ENCODE measurements at regions not wholly inside any gene's neighbourhood (a gene's known extent, or its start where the extent isn't known, plus 50 kb on each side); places are given as distances from the start of the nearest gene placed in this dataset.
A peak's percentile ranks its signal among the peaks of the same experiment; 100 is the strongest.

DNA sequence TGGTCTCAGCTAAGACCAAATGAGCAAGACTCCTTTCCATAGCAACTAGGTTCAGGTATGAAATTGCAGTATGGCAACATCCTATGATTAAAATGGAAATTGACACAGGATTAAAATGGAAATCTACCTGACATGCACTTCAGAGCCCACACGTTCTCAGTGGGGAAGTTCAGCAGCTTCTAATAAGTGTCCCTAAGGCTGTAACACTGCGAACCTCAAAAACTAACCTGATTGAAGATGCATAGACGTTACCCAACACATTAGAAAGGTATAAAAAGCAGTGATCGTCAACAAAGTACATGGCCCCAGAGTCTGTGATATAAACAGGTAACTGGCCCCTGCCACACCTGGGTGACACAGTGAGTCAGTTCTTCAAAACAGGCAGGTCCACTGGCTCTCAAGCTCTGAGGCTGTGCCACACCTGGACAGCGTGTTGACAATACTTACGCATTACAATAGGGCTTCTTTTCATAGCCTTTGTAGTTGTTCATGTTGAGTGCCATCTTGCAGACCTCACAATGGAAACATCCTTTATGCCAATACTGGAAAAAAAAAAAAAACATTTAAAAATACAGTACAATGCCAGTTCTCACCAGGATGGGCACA, 274.9 kb upstream of the NEBL start:
- peaks cover 0 to 12% (median 8%) of the 10 kb centered on the region in 5 donors for H3K4me1 ChIP-seq (ENCODE audit: control insufficient read depth in 5 of 5, insufficient read depth in 5 of 5, low read length in 5 of 5)
- no peak overlapping the region for H3K4me3 ChIP-seq
- H3K27ac ChIP-seq (ENCODE audit: low read depth in 1 of 2, low read length in 1 of 2) = peak overlapping the region in 1 of 2 donors; percentile 85
- no peak for ATAC-seq (ENCODE audit: insufficient read depth, low FRiP score)
- no peaks in the 10 kb centered on the region for H3K27me3 ChIP-seq (ENCODE audit: control insufficient read depth in 3 of 3, insufficient read depth in 3 of 3, low read length in 2 of 3)
- H3K9ac ChIP-seq (ENCODE audit: insufficient read depth in 1 of 2, low read length in 2 of 2) = no peak overlapping the region
- H3K9me3 ChIP-seq (ENCODE audit: control insufficient read depth in 4 of 4, insufficient read depth in 3 of 4, low read length in 3 of 4) = no peaks in the 10 kb centered on the region
- 68 to 84% methylated on average over 6 of the region's 6 CpGs for WGBS, 2 donors
- peaks cover 0 to 4% (median 0%) of the 10 kb centered on the region in 4 donors for H3K36me3 ChIP-seq (ENCODE audit: control insufficient read depth in 4 of 4, insufficient read depth in 4 of 4, low read length in 4 of 4)
- TF ChIP-seq CTCF (IDR thresholded peaks at IDR 0.05; ENCODE audit: control extremely low read depth, extremely low read depth) = no peak
- DNase-seq = no peak

DNA sequence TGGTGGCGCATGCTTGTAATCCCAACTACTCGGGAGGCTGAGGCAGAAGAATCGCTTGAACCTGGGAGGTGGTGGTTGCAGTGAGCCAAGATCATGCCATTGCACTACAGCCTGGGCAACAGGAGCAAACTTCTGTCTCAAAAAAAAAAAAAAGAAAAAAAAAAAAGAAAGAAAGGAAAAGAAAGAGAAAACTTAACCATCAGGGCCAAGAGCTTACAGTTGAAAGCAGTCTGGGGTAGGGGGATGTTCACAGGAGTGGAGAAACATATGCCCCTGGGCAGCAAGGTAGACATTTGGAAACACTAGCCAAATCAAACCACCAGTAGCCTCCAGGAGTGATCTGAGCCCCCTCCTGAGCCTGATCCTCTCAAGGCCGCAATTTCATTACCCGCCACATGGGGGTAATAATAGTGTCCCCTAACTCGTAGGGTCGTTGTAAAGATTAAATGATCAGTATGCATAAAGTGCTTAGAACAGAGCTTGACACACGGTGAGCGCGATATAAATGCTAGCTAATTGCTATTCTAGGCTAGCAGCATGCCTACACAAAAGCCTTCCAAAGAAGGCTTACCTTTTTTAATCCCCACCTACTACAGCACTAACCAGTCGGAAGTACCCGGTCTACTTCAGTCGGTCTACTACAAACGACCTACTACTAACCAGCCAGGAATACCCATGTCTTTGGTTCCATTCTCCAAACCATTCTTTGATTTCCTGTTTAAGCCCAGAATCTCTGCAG, 274.3 kb upstream of the NEBL start:
- Histone ChIP-seq H3K9me3 (ENCODE audit: control insufficient read depth in 4 of 4, insufficient read depth in 3 of 4, low read length in 3 of 4) (no peaks in the 10 kb centered on the region), H3K9ac (ENCODE audit: insufficient read depth in 1 of 2, low read length in 2 of 2) (no peak overlapping the region), H3K27me3 (ENCODE audit: control insufficient read depth in 3 of 3, insufficient read depth in 3 of 3, low read length in 2 of 3) (no peaks in the 10 kb centered on the region), H3K27ac (ENCODE audit: low read depth in 1 of 2, low read length in 1 of 2) (no peak overlapping the region), H3K36me3 (ENCODE audit: control insufficient read depth in 4 of 4, insufficient read depth in 4 of 4, low read length in 4 of 4) (peaks cover 0 to 4% (median 0%) of the 10 kb centered on the region in 4 donors), H3K4me3 (no peak overlapping the region), H3K4me1 (ENCODE audit: control insufficient read depth in 5 of 5, insufficient read depth in 5 of 5, low read length in 5 of 5) (peaks cover 0 to 12% (median 8%) of the 10 kb centered on the region in 5 donors)
- ATAC-seq (ENCODE audit: insufficient read depth, low FRiP score) = no peak
- 81 to 87% methylated on average over 14 of the region's 14 CpGs for WGBS, 2 donors
- no peak for DNase-seq
- no peak for TF ChIP-seq CTCF (IDR thresholded peaks at IDR 0.05; ENCODE audit: control extremely low read depth, extremely low read depth)

GRCh38 chr10:21170216-21170615, 273.1 kb upstream of the NEBL start:
- TF ChIP-seq CTCF (IDR thresholded peaks at IDR 0.05; ENCODE audit: control extremely low read depth, extremely low read depth) = no peak
- H3K36me3 ChIP-seq (ENCODE audit: control insufficient read depth in 4 of 4, insufficient read depth in 4 of 4, low read length in 4 of 4) = peaks cover 0 to 4% (median 0%) of the 10 kb centered on the region in 4 donors
- DNase-seq (no peak), ATAC-seq (ENCODE audit: insufficient read depth, low FRiP score) (no peak)
- peaks cover 0 to 12% (median 8%) of the 10 kb centered on the region in 5 donors for H3K4me1 ChIP-seq (ENCODE audit: control insufficient read depth in 5 of 5, insufficient read depth in 5 of 5, low read length in 5 of 5)
- no peaks in the 10 kb centered on the region for H3K27me3 ChIP-seq (ENCODE audit: control insufficient read depth in 3 of 3, insufficient read depth in 3 of 3, low read length in 2 of 3)
- no peak overlapping the region for H3K4me3 ChIP-seq
- no peak overlapping the region for H3K27ac ChIP-seq (ENCODE audit: low read depth in 1 of 2, low read length in 1 of 2)
- H3K9ac ChIP-seq (ENCODE audit: insufficient read depth in 1 of 2, low read length in 2 of 2) = no peak overlapping the region
- WGBS, 2 donors = 50 to 54% methylated on average over 5 of the region's 5 CpGs
- no peaks in the 10 kb centered on the region for H3K9me3 ChIP-seq (ENCODE audit: control insufficient read depth in 4 of 4, insufficient read depth in 3 of 4, low read length in 3 of 4)

Data from lung (tissue), 11 donors.